Epithelial cell of esophagus (primary cell): ENCODE measurements at regions not wholly inside any gene's neighbourhood (a gene's known extent, or its start where the extent isn't known, plus 50 kb on each side); places are given as distances from the start of the nearest gene placed in this dataset.

Experiments
- DNase-seq: peaks from one replicate; pipeline ENCODE4 v3.0.0; 2010; ENCODE audit warnings: low read depth
- H3K4me3 ChIP-seq: 2 replicates; pipeline ENCODE4 v1.5.1; 2011; ENCODE audit warnings: mild to moderate bottlenecking, low read length, control low read depth
- CTCF ChIP-seq: IDR thresholded peaks from 2 replicates; pipeline ENCODE4 v1.5.1; 2011; ENCODE audit warnings: low read depth, mild to moderate bottlenecking, low read length, control low read depth, inconsistent platforms; ENCODE audit not compliant: insufficient read depth; ENCODE audit errors: missing control alignments

GRCh38 chr4:107472265-107472948 is 247.6 kb downstream of the PAPSS1 start:
- H3K4me3 ChIP-seq, result no peak overlapping the region
- peak; percentile 89 for DNase-seq
- no peak for TF ChIP-seq CTCF

- no peak overlapping the region for H3K4me3 ChIP-seq
- TF ChIP-seq CTCF, result no peak
- DNase-seq, result no peak
Observed at GRCh38 chr4:107470173-107470572, 249.9 kb downstream of the PAPSS1 start.

GRCh38 chr4:107468812-107469211 is 251.2 kb downstream of the PAPSS1 start:
- no peak overlapping the region for H3K4me3 ChIP-seq
- no peak for TF ChIP-seq CTCF
- no peak for DNase-seq

- TF ChIP-seq CTCF, result no peak
- DNase-seq, result no peak
- no peak overlapping the region for H3K4me3 ChIP-seq
Observed at GRCh38 chr4:107468156-107468555, 251.9 kb downstream of the PAPSS1 start.

- no peak overlapping the region for H3K4me3 ChIP-seq
- TF ChIP-seq CTCF, result no peak
- DNase-seq, result no peak
Observed at GRCh38 chr4:107467461-107467860, 252.6 kb downstream of the PAPSS1 start.

GRCh38 chr4:107458194-107458593 is 261.8 kb downstream of the PAPSS1 start:
- no peak for DNase-seq
- TF ChIP-seq CTCF, result no peak
- H3K4me3 ChIP-seq, result no peak overlapping the region

- H3K4me3 ChIP-seq, result no peak overlapping the region
- no peak for DNase-seq
- no peak for TF ChIP-seq CTCF
Observed at GRCh38 chr4:107453987-107454386, 266.0 kb downstream of the PAPSS1 start.
